Body of pancreas (tissue), 4 donors: ENCODE measurements at regions not wholly inside any gene's neighbourhood (a gene's known extent, or its start where the extent isn't known, plus 50 kb on each side); places are given as distances from the start of the nearest gene placed in this dataset.

Experiments
- ATAC-seq: fragments of 150-250 bp; one replicate; pipeline ENCODE4 v1.9.1; 2016
- DNase-seq, 4 donors: peaks; one replicate each; pipeline ENCODE4 v3.0.0-alpha.2; 2019
- H3K27ac ChIP-seq, 4 donors: fragments of 200-600 bp; sonication (generic); 1 replicate in 3 of 4; 2 replicates in 1 of 4; pipeline versions ENCODE4 v1.5.1 to v1.6.1; 2016 to 2019; ENCODE audit warnings: mild to moderate bottlenecking in 1 of 4, mixed read lengths in 1 of 4, moderate library complexity in 1 of 4
- H3K27me3 ChIP-seq, 2 donors: fragments of 200-600 bp; sonication (generic); one replicate each; pipeline ENCODE4 v1.6.0; 2016; ENCODE audit warnings: mild to moderate bottlenecking in 1 of 2
- H3K36me3 ChIP-seq, 2 donors: fragments of 200-600 bp; sonication (generic); replicated peaks in 1 of 2; 2 replicates each; pipeline ENCODE4 v1.5.1; 2016; ENCODE audit warnings: low read depth in 2 of 2; ENCODE audit not compliant: insufficient read depth in 1 of 2
- H3K4me1 ChIP-seq: fragments of 200-600 bp; sonication (generic); one replicate; pipeline ENCODE4 v1.6.0; 2016
- H3K4me3 ChIP-seq, 2 donors: fragments of 200-600 bp; sonication (generic); 1 replicate in 1 of 2; 2 replicates in 1 of 2; pipeline ENCODE4 v1.5.1; 2016 to 2019
- H3K9me3 ChIP-seq, 3 donors: fragments of 200-600 bp; sonication (generic); 1 replicate in 2 of 3; 2 replicates in 1 of 3; pipeline ENCODE4 v1.5.1; 2016
- POLR2A ChIP-seq, 3 donors: fragments of 450-650 bp; IDR thresholded peaks; one replicate each; pipeline ENCODE4 v1.6.1; 2016; ENCODE audit warnings: antibody characterized with exemption in 3 of 3, mild to moderate bottlenecking in 2 of 3
- WGBS, 2 donors: methylation state at CpG; one replicate each; pipeline ENCODE4 v1.1.5; 2017; 5-methylcytosine and 5-hydroxymethylcytosine counted together
- intact Hi-C: fragments of 100-400 bp; cut with DNase I; formaldehyde crosslinking; loops from one replicate; pipeline ENCODE4 v1.15.1; 2023
- TF ChIP-seq, protein P1 (sequence below), 7 experiments: fragments of 450-650 bp in 4 of 7; fragments of 200-600 bp in 3 of 7; sonication (generic) in 3 of 7; IDR thresholded peaks; one replicate each; pipeline ENCODE4 v1.5.1; 2016 to 2019; ENCODE audit warnings: antibody characterized with exemption in 7 of 7

DNA sequence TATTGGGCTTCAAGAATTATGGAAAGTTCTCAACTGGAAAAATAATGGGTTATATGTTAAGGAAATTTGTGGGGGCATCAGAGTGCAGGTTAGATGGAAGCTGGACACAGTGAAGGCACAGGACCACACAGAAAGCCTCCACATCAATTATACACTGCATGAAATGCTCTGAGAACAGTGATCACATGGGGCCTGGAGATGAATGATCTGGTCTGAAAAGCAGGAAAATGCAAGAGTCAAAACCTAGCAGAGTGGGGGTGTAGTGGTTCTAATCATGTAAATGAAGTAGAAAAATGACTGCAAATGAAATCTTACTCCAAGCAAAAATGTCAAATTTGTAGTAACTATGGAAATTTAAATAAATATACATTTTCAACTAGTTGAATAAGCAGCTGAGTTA, 123.6 kb downstream of the TUSC7 start:
- intact Hi-C loops = no loop called here
- H3K4me1 ChIP-seq = no peaks in the 10 kb centered on the region
- no peak overlapping the region for H3K4me3 ChIP-seq
- no peaks in the 10 kb centered on the region for H3K9me3 ChIP-seq
- DNase-seq (no peak), ATAC-seq (no peak)
- H3K27ac ChIP-seq = no peak overlapping the region
- H3K27me3 ChIP-seq = peaks cover 0 to 4% of the 10 kb centered on the region in 2 donors
- TF ChIP-seq, protein P1, sequence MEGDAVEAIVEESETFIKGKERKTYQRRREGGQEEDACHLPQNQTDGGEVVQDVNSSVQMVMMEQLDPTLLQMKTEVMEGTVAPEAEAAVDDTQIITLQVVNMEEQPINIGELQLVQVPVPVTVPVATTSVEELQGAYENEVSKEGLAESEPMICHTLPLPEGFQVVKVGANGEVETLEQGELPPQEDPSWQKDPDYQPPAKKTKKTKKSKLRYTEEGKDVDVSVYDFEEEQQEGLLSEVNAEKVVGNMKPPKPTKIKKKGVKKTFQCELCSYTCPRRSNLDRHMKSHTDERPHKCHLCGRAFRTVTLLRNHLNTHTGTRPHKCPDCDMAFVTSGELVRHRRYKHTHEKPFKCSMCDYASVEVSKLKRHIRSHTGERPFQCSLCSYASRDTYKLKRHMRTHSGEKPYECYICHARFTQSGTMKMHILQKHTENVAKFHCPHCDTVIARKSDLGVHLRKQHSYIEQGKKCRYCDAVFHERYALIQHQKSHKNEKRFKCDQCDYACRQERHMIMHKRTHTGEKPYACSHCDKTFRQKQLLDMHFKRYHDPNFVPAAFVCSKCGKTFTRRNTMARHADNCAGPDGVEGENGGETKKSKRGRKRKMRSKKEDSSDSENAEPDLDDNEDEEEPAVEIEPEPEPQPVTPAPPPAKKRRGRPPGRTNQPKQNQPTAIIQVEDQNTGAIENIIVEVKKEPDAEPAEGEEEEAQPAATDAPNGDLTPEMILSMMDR (IDR thresholded peaks at IDR 0.05) = no peak
- TF ChIP-seq POLR2A (IDR thresholded peaks at IDR 0.05) = no peak
- no peaks in the 10 kb centered on the region for H3K36me3 ChIP-seq

DNA sequence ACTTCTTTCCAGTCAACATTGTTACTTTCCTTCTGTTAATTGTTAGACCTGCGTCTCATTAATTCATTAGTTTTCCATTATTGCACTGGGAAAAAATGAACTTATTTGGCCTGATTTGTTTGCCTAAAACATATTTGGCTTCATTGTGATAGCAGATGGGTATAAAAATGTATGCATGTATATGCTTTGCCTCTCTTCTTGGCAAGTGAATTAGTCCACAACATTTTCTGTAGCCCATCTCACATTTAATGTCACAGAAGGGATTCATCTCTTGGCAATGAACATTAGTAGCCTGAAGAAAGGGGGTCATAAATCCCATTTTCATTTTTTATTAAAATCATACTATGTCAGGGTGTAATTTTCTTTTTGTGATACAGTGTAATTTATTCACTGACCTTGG, 125.2 kb downstream of the TUSC7 start:
- Histone ChIP-seq H3K4me1 (no peaks in the 10 kb centered on the region), H3K4me3 (no peak overlapping the region), H3K27ac (no peak overlapping the region), H3K27me3 (peaks cover 0 to 4% of the 10 kb centered on the region in 2 donors), H3K36me3 (no peaks in the 10 kb centered on the region), H3K9me3 (no peaks in the 10 kb centered on the region)
- TF ChIP-seq POLR2A (IDR thresholded peaks at IDR 0.05) = no peak
- TF ChIP-seq, protein P1 (IDR thresholded peaks at IDR 0.05) = no peak
- ATAC-seq (no peak), DNase-seq (no peak)
- 88 to 90% methylated on average over 1 of the region's 1 CpG for WGBS, 2 donors
- intact Hi-C loops = no loop called here

DNA sequence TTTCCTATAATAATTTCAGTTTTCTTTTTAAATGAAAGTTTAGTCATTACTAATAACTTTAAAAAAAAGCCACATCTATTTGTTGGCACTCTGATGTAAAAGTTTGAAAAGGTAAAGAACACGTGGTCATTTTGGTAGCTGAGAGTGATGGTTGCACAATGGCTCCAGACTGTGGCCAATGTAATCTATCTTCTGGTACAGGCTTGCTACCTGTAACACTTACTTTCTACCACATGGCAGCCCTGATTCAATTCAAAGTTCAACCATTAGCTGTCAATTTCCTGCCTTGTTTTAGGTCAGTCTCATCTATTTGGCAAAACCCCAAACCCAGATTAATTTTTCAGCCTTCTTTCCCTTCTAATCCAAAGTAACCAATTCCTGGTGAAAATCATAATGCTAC, 126.1 kb downstream of the TUSC7 start:
- 31 to 47% methylated on average over 1 of the region's 1 CpG for WGBS, 2 donors
- no peak for DNase-seq
- no peak for ATAC-seq
- Histone ChIP-seq H3K4me1 (no peaks in the 10 kb centered on the region), H3K4me3 (no peak overlapping the region), H3K27me3 (peaks cover 0 to 4% of the 10 kb centered on the region in 2 donors), H3K27ac (no peak overlapping the region), H3K9me3 (no peaks in the 10 kb centered on the region), H3K36me3 (no peaks in the 10 kb centered on the region)
- TF ChIP-seq POLR2A (IDR thresholded peaks at IDR 0.05) = no peak
- TF ChIP-seq, protein P1 (IDR thresholded peaks at IDR 0.05) = no peak
- intact Hi-C loops = no loop called here

DNA sequence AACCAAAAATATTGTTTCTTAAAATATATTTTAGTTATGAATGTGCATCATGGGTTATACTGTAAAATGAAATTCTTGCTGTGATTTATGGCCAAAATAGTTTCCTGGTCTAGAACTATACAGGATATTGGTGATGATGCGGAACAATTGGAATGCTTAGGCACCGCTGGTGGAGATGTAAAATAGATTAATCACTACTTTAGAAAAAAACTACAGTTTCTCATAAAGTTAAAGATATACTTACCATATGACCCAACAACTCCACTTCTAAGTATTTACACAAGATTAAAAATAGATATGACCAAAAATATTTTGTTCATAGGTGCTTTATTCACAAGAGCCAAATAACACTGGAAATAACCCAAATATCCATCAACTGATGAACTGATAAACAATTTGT, 126.7 kb downstream of the TUSC7 start:
- Histone ChIP-seq H3K27me3 (peaks cover 0 to 4% of the 10 kb centered on the region in 2 donors), H3K36me3 (no peaks in the 10 kb centered on the region), H3K27ac (no peak overlapping the region), H3K4me3 (no peak overlapping the region), H3K4me1 (no peaks in the 10 kb centered on the region), H3K9me3 (no peaks in the 10 kb centered on the region)
- no peak for DNase-seq
- WGBS, 2 donors = 45 to 50% methylated on average over 2 of the region's 2 CpGs
- TF ChIP-seq POLR2A (IDR thresholded peaks at IDR 0.05) = no peak
- TF ChIP-seq, protein P1 (IDR thresholded peaks at IDR 0.05) = no peak
- intact Hi-C loops = no loop called here
- no peak for ATAC-seq

DNA sequence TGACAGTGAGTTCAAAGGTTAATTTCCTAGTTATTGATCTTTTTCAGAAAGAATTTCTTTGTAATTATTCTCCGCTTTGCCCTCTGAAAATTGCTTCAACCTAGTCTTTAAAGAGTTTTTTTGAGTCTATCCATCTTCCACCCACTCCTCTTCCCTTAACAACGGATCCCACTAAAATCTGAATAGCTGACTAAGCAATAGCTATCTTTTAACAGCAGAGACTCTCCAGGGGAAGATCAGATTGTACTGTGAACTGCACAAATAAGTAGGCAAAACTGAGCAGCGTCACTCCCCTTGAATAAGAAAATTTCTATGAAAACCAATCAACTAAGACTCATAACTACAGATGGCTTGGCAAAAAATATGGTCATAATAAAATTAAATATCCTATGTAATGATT, 127.9 kb downstream of the TUSC7 start:
- DNase-seq (no peak), ATAC-seq (no peak)
- Histone ChIP-seq H3K4me1 (no peaks in the 10 kb centered on the region), H3K27ac (no peak overlapping the region), H3K9me3 (no peaks in the 10 kb centered on the region), H3K36me3 (no peaks in the 10 kb centered on the region), H3K27me3 (peaks cover 0 to 4% of the 10 kb centered on the region in 2 donors), H3K4me3 (no peak overlapping the region)
- TF ChIP-seq POLR2A (IDR thresholded peaks at IDR 0.05) = no peak
- TF ChIP-seq, protein P1 (IDR thresholded peaks at IDR 0.05) = no peak
- intact Hi-C loops = no loop called here
- 48 to 50% methylated on average over 3 of the region's 3 CpGs for WGBS, 2 donors
